ENCODE measurements at regions not wholly inside any gene's neighbourhood (a gene's known extent, or its start where the extent isn't known, plus 50 kb on each side); places are given as distances from the start of the nearest gene placed in this dataset.

DNA sequence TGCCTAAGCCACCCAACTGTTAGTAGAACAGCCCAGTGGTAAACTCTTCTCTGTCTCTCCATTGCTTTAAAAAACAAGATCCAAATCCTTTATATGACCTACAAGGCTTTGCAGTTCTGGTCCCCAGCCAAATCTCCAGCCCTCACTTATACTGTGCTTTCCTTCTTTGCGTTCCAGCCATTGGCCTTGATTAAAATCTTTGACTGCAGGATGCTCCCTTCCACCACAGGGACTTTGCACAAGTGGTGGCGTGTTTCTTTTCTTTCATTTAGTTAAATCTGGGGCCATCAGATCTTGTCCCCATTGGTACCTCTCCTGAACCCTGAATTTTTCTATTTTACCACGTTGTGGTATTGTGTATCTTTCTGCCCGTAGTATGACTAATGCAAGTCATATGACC lies 183.7 kb downstream of the VRK1 start:
- DNase-seq (ENCODE audit: low spot score in 2 of 2): no peak
- 91% methylated on average over 4 of the region's 4 CpGs for WGBS
- H3K36me3 ChIP-seq: no peaks in the 10 kb centered on the region

DNA sequence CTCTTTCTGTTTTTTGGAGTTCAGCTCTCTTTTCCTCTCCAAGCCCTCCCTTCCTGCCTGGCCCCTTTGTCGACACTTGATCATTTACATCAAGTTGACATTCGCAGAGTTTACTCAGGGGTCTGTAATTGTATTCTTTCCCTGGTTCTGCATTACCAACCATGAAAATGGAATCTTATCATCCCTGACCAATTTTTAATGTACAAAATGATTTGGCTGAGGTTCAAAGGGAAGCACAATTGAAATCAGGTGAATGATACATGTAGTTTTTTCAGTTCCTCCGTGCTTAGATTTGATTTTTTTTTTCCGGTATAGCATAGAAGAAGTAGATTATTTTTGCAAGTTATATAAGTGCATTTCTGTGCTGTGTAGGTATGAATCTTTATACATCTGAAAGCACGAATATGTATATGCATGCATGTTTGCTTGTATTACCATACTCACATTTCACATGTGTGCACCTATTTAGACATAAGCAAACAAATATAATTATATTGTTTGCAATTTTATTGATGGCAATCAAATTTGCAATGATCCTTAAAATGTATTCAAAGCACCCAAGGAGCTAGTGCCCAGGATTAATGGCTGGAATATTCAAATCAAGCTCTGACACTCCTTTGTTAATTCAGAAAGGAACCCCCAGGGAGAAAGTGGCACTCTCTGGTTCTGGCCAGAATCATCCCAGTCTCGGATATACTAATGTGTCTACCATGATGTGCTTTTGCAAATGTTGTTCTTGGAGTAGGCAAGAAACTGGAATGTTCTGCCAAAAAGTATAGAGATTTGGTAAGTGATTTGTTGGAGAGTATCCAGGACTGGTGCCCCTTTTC lies 189.3 kb downstream of the VRK1 start:
- Histone ChIP-seq H3K4me1 (no peaks in the 10 kb centered on the region), H3K9me3 (no peaks in the 10 kb centered on the region), H3K27ac (no peak overlapping the region), H3K4me3 (no peak overlapping the region), H3K27me3 (no peaks in the 10 kb centered on the region), H3K36me3 (no peaks in the 10 kb centered on the region)
- TF ChIP-seq EP300 (IDR thresholded peaks at IDR 0.05) (no peak), POLR2AphosphoS5 (IDR thresholded peaks at IDR 0.05) (no peak), POLR2A (IDR thresholded peaks at IDR 0.05) (no peak)
- TF ChIP-seq, protein P1, sequence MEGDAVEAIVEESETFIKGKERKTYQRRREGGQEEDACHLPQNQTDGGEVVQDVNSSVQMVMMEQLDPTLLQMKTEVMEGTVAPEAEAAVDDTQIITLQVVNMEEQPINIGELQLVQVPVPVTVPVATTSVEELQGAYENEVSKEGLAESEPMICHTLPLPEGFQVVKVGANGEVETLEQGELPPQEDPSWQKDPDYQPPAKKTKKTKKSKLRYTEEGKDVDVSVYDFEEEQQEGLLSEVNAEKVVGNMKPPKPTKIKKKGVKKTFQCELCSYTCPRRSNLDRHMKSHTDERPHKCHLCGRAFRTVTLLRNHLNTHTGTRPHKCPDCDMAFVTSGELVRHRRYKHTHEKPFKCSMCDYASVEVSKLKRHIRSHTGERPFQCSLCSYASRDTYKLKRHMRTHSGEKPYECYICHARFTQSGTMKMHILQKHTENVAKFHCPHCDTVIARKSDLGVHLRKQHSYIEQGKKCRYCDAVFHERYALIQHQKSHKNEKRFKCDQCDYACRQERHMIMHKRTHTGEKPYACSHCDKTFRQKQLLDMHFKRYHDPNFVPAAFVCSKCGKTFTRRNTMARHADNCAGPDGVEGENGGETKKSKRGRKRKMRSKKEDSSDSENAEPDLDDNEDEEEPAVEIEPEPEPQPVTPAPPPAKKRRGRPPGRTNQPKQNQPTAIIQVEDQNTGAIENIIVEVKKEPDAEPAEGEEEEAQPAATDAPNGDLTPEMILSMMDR (IDR thresholded peaks at IDR 0.05): no peak
- DNase-seq (ENCODE audit: low spot score in 2 of 2): no peak
- 71% methylated on average over 6 of the region's 6 CpGs for WGBS

More for the DNA sequence above, 183.7 kb downstream of the VRK1 start:
- H3K27me3 ChIP-seq: peaks cover 8% of the 10 kb centered on the region
- H3K4me1 ChIP-seq: no peaks in the 10 kb centered on the region
- TF ChIP-seq POLR2AphosphoS5 (IDR thresholded peaks at IDR 0.05) (no peak), POLR2A (IDR thresholded peaks at IDR 0.05) (no peak), EP300 (IDR thresholded peaks at IDR 0.05) (no peak)
- TF ChIP-seq, protein P1 (IDR thresholded peaks at IDR 0.05): no peak
- no peaks in the 10 kb centered on the region for H3K9me3 ChIP-seq
- H3K27ac ChIP-seq: no peak overlapping the region
- H3K4me3 ChIP-seq: no peak overlapping the region

DNA sequence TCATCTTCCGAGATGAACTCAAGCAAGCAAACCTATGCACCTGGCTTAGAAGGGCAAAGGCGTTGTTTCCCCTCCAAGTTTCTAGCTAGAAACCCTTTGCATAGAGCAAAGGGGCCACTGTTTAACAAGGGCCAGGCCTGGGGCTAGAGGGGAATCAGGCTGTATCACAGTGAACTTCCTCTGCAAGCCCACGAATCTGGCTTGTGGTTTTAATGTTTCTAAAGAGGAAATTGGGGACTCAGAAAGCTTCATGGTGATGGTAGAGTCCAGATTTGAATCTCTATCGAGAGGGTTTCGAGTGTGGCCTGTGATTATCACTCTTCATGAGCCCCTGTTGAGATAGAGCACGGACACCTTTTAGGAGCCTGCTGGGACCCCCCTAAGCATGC lies 189.9 kb downstream of the VRK1 start:
- H3K27me3 ChIP-seq: no peaks in the 10 kb centered on the region
- H3K27ac ChIP-seq: no peak overlapping the region
- H3K9me3 ChIP-seq: no peaks in the 10 kb centered on the region
- 74% methylated on average over 6 of the region's 6 CpGs for WGBS
- TF ChIP-seq POLR2AphosphoS5 (IDR thresholded peaks at IDR 0.05): no peak
- no peak for TF ChIP-seq POLR2A (IDR thresholded peaks at IDR 0.05)
- TF ChIP-seq EP300 (IDR thresholded peaks at IDR 0.05): no peak
- TF ChIP-seq, protein P1 (IDR thresholded peaks at IDR 0.05): no peak
- no peak overlapping the region for H3K4me3 ChIP-seq
- H3K36me3 ChIP-seq: no peaks in the 10 kb centered on the region
- H3K4me1 ChIP-seq: no peaks in the 10 kb centered on the region
- DNase-seq (ENCODE audit: low spot score in 2 of 2): no peak

DNA sequence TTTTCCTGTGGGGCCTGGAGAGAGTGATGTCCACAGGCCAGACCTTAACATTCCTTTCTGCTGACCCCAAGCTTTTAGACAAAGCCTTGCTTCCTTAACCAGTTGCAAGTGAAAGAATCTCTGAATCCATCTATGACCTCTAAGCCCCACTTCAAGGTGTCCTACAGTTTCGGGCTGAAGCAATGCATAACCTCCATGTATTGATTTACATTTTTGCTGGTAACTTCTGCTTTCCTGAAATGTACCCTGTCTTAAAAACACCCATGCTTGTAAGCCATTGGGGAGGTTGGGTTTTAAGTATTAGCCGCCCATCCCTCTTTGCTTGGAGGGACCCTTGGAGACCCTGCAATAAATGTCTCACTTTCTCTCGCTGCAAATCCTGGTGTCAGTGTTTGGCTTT lies 190.6 kb downstream of the VRK1 start:
- DNase-seq (ENCODE audit: low spot score in 2 of 2): no peak
- WGBS: 86% methylated on average over 3 of the region's 3 CpGs

GRCh38 chr14:96989306-96989705 lies 192.1 kb downstream of the VRK1 start:
- 72% methylated on average over 4 of the region's 4 CpGs for WGBS
- no peaks in the 10 kb centered on the region for H3K36me3 ChIP-seq
- no peak for DNase-seq (ENCODE audit: low spot score in 2 of 2)
- no peak for TF ChIP-seq POLR2A (IDR thresholded peaks at IDR 0.05)
- TF ChIP-seq, protein P1 (IDR thresholded peaks at IDR 0.05): no peak
- no peak for TF ChIP-seq EP300 (IDR thresholded peaks at IDR 0.05)
- no peak for TF ChIP-seq POLR2AphosphoS5 (IDR thresholded peaks at IDR 0.05)
- peaks cover 5% of the 10 kb centered on the region for H3K27me3 ChIP-seq
- no peaks in the 10 kb centered on the region for H3K9me3 ChIP-seq
- no peak overlapping the region for H3K27ac ChIP-seq
- H3K4me3 ChIP-seq: no peak overlapping the region
- H3K4me1 ChIP-seq: no peaks in the 10 kb centered on the region

More for the DNA sequence above, 190.6 kb downstream of the VRK1 start:
- Histone ChIP-seq H3K36me3 (no peaks in the 10 kb centered on the region), H3K27me3 (peaks cover 2% of the 10 kb centered on the region), H3K27ac (no peak overlapping the region), H3K9me3 (no peaks in the 10 kb centered on the region), H3K4me1 (no peaks in the 10 kb centered on the region), H3K4me3 (no peak overlapping the region)
- TF ChIP-seq, protein P1 (IDR thresholded peaks at IDR 0.05): no peak
- TF ChIP-seq POLR2AphosphoS5 (IDR thresholded peaks at IDR 0.05): no peak
- TF ChIP-seq EP300 (IDR thresholded peaks at IDR 0.05): no peak
- no peak for TF ChIP-seq POLR2A (IDR thresholded peaks at IDR 0.05)

Measured in suprapubic skin (tissue), 4 donors.